ENCODE measurements at regions not wholly inside any gene's neighbourhood (a gene's known extent, or its start where the extent isn't known, plus 50 kb on each side); places are given as distances from the start of the nearest gene placed in this dataset.

GRCh38 chr1:47694011-47694890 is 256.4 kb downstream of the FOXD2 start:
- no peak for DNase-seq
- Histone ChIP-seq H3K27ac (no peak overlapping the region), H3K36me3 (no peaks in the 10 kb centered on the region), H3K4me3 (no peak overlapping the region), H3K9me3 (replicated peaks) (no peaks in the 10 kb centered on the region), H3K27me3 (no peaks in the 10 kb centered on the region), H3K4me1 (peaks cover 12% of the 10 kb centered on the region)

GRCh38 chr1:47696404-47696736 is 258.5 kb downstream of the FOXD2 start:
- no peak overlapping the region for H3K27ac ChIP-seq
- H3K4me3 ChIP-seq = no peak overlapping the region
- no peaks in the 10 kb centered on the region for H3K4me1 ChIP-seq
- no peaks in the 10 kb centered on the region for H3K36me3 ChIP-seq
- no peaks in the 10 kb centered on the region for H3K27me3 ChIP-seq
- H3K9me3 ChIP-seq (replicated peaks) = no peaks in the 10 kb centered on the region
- no peak for DNase-seq

GRCh38 chr1:47696737-47697441 is 259.0 kb downstream of the FOXD2 start:
- Histone ChIP-seq H3K4me3 (no peak overlapping the region), H3K27me3 (no peaks in the 10 kb centered on the region), H3K27ac (no peak overlapping the region), H3K9me3 (replicated peaks) (no peaks in the 10 kb centered on the region), H3K4me1 (no peaks in the 10 kb centered on the region), H3K36me3 (no peaks in the 10 kb centered on the region)
- DNase-seq = peak in 1 of 2 experiments; percentile 43

- H3K27me3 ChIP-seq = no peaks in the 10 kb centered on the region
- no peaks in the 10 kb centered on the region for H3K36me3 ChIP-seq
- H3K4me3 ChIP-seq = no peak overlapping the region
- no peaks in the 10 kb centered on the region for H3K4me1 ChIP-seq
- no peak for DNase-seq
- H3K9me3 ChIP-seq (replicated peaks) = no peaks in the 10 kb centered on the region
- no peak overlapping the region for H3K27ac ChIP-seq
These were observed 259.9 kb downstream of the FOXD2 start for GRCh38 chr1:47697616-47698335.

- no peaks in the 10 kb centered on the region for H3K9me3 ChIP-seq (replicated peaks)
- no peak overlapping the region for H3K4me3 ChIP-seq
- H3K4me1 ChIP-seq = peaks cover 13% of the 10 kb centered on the region
- H3K27me3 ChIP-seq = no peaks in the 10 kb centered on the region
- H3K27ac ChIP-seq = no peak overlapping the region
- DNase-seq = no peak
- no peaks in the 10 kb centered on the region for H3K36me3 ChIP-seq
These were observed 261.8 kb downstream of the FOXD2 start for GRCh38 chr1:47699492-47700235.

- no peak overlapping the region for H3K4me3 ChIP-seq
- H3K36me3 ChIP-seq = no peaks in the 10 kb centered on the region
- DNase-seq = no peak
- H3K9me3 ChIP-seq (replicated peaks) = no peaks in the 10 kb centered on the region
- H3K27ac ChIP-seq = no peak overlapping the region
- H3K4me1 ChIP-seq = peaks cover 13% of the 10 kb centered on the region
- H3K27me3 ChIP-seq = no peaks in the 10 kb centered on the region
These were observed 263.4 kb downstream of the FOXD2 start for GRCh38 chr1:47701283-47701682.

GRCh38 chr1:47701741-47702515 is 264.1 kb downstream of the FOXD2 start:
- no peak for DNase-seq
- Histone ChIP-seq H3K36me3 (no peaks in the 10 kb centered on the region), H3K9me3 (replicated peaks) (no peaks in the 10 kb centered on the region), H3K27ac (no peak overlapping the region), H3K27me3 (no peaks in the 10 kb centered on the region), H3K4me1 (peaks cover 13% of the 10 kb centered on the region), H3K4me3 (no peak overlapping the region)

- Histone ChIP-seq H3K36me3 (no peaks in the 10 kb centered on the region), H3K27me3 (no peaks in the 10 kb centered on the region), H3K9me3 (replicated peaks) (no peaks in the 10 kb centered on the region), H3K27ac (no peak overlapping the region), H3K4me3 (no peak overlapping the region), H3K4me1 (peaks cover 13% of the 10 kb centered on the region)
- DNase-seq = no peak
These were observed 265.4 kb downstream of the FOXD2 start for GRCh38 chr1:47703156-47703825.

GRCh38 chr1:47703981-47704596 is 266.2 kb downstream of the FOXD2 start:
- H3K27me3 ChIP-seq = no peaks in the 10 kb centered on the region
- no peak overlapping the region for H3K27ac ChIP-seq
- peak; percentile 69 to 75 for DNase-seq

GRCh38 chr1:47705517-47706130 is 267.8 kb downstream of the FOXD2 start:
- Histone ChIP-seq H3K9me3 (replicated peaks) (no peaks in the 10 kb centered on the region), H3K4me3 (no peak overlapping the region), H3K27me3 (no peaks in the 10 kb centered on the region), H3K4me1 (peaks cover 14% of the 10 kb centered on the region), H3K36me3 (no peaks in the 10 kb centered on the region), H3K27ac (no peak overlapping the region)
- peak in 1 of 2 experiments; percentile 31 for DNase-seq

More at GRCh38 chr1:47703981-47704596, 266.2 kb downstream of the FOXD2 start:
- Histone ChIP-seq H3K36me3 (no peaks in the 10 kb centered on the region), H3K9me3 (replicated peaks) (no peaks in the 10 kb centered on the region), H3K4me1 (peaks cover 13% of the 10 kb centered on the region), H3K4me3 (no peak overlapping the region)

GRCh38 chr1:47707503-47707902 is 269.7 kb downstream of the FOXD2 start:
- no peaks in the 10 kb centered on the region for H3K9me3 ChIP-seq (replicated peaks)
- H3K4me3 ChIP-seq = no peak overlapping the region
- H3K36me3 ChIP-seq = no peaks in the 10 kb centered on the region
- no peaks in the 10 kb centered on the region; the same call in 1 of the 2 replicates for H3K27me3 ChIP-seq
- peaks cover 18% of the 10 kb centered on the region for H3K4me1 ChIP-seq
- H3K27ac ChIP-seq = no peak overlapping the region
- peak in 1 of 2 experiments; percentile 26 for DNase-seq

GRCh38 chr1:47708019-47708535 is 270.2 kb downstream of the FOXD2 start:
- no peaks in the 10 kb centered on the region for H3K36me3 ChIP-seq
- H3K27ac ChIP-seq = peak overlapping the region; percentile 83
- peak overlapping the region; percentile 56 for H3K4me3 ChIP-seq
- H3K27me3 ChIP-seq = no peaks in the 10 kb centered on the region; the same call in 1 of the 2 replicates
- H3K4me1 ChIP-seq = peaks cover 18% of the 10 kb centered on the region
- peak; percentile 38 to 43 for DNase-seq
- H3K9me3 ChIP-seq (replicated peaks) = no peaks in the 10 kb centered on the region

Data from SJCRH30 (cell line).